Endothelial cell of umbilical vein (primary cell): ENCODE measurements at regions not wholly inside any gene's neighbourhood (a gene's known extent, or its start where the extent isn't known, plus 50 kb on each side); places are given as distances from the start of the nearest gene placed in this dataset.

Experiments
- BruUV-seq: library from RNA; stranded (reverse); fragments of 400-500 nt; replicated peaks from 2 replicates; lab custom pipeline; 2021; lab: Mats Ljungman, UMichigan
- CTCF ChIA-PET: fragments of 300-600, 350-600 bp; sonication (Branson Sonifier 250); formaldehyde crosslinking; loops from one replicate; lab custom pipeline; 2021; ENCODE audit warnings: antibody characterized with exemption, inconsistent platforms; lab: Charles Lee
- POLR2A ChIA-PET: fragments of 300-600, 350-600 bp; sonication (Branson Sonifier 250); formaldehyde crosslinking; loops from one replicate; lab custom pipeline; 2021; ENCODE audit warnings: antibody characterized with exemption, inconsistent platforms; lab: Charles Lee
- DNase-seq: peaks from one replicate; pipeline ENCODE4 v3.0.0-alpha.2; 2011; ENCODE audit warnings: low read depth, low spot score
- FAIRE-seq: peaks from 2 replicates; lab custom pipeline; 2011; peaks lifted over from hg19 to GRCh38; lab: Jason Lieb, UNC
- H2AFZ ChIP-seq: 2 replicates; pipeline ENCODE4 v1.6.0; 2012; ENCODE audit warnings: low read depth, low read length, control low read depth, inconsistent platforms
- H3K27ac ChIP-seq: 2 replicates; pipeline ENCODE4 v1.5.1; 2011; ENCODE audit warnings: low read depth, mild to moderate bottlenecking, control low read depth, low read length, moderate library complexity; ENCODE audit not compliant: insufficient read depth
- H3K27me3 ChIP-seq, 2 experiments: 2 replicates each; pipeline versions ENCODE4 v1.6.0 to v1.6.1; 2011; ENCODE audit warnings: low read length in 2 of 2, mixed read lengths in 1 of 2; ENCODE audit not compliant: control insufficient read depth in 2 of 2, insufficient read depth in 2 of 2
- H3K36me3 ChIP-seq, 2 experiments: 2 replicates in 1 of 2; 3 replicates in 1 of 2; pipeline ENCODE4 v1.5.1; 2011; ENCODE audit warnings: low read length in 2 of 2, mild to moderate bottlenecking in 1 of 2, moderate library complexity in 1 of 2; ENCODE audit not compliant: control insufficient read depth in 2 of 2, insufficient read depth in 2 of 2; ENCODE audit errors: extremely low read depth in 1 of 2
- H3K4me1 ChIP-seq: 3 replicates; pipeline ENCODE4 v1.5.1; 2011; ENCODE audit warnings: mild to moderate bottlenecking, low read length; ENCODE audit not compliant: control insufficient read depth, insufficient read depth; ENCODE audit errors: extremely low read depth
- H3K4me2 ChIP-seq: 2 replicates; pipeline ENCODE4 v1.6.1; 2011; ENCODE audit warnings: low read length, control low read depth, mixed read lengths; ENCODE audit not compliant: insufficient read depth
- H3K4me3 ChIP-seq, 3 experiments: fragments of 200-600 bp in 1 of 3; sonication (generic), shearing (Covaris generic) in 1 of 3; replicated peaks in 1 of 3; 2 replicates each; pipeline ENCODE4 v1.5.1; 2011 to 2016; ENCODE audit warnings: control low read depth in 3 of 3, low read length in 3 of 3, mild to moderate bottlenecking in 2 of 3, inconsistent platforms in 1 of 3, low read depth in 1 of 3, moderate library complexity in 1 of 3; ENCODE audit not compliant: insufficient read depth in 1 of 3
- H3K79me2 ChIP-seq: 2 replicates; pipeline ENCODE4 v1.6.0; 2012; ENCODE audit warnings: low read length, inconsistent platforms; ENCODE audit not compliant: control insufficient read depth, insufficient read depth
- H3K9ac ChIP-seq: replicated peaks from 2 replicates; pipeline ENCODE3; 2011; ENCODE audit warnings: low read length, control low read depth; ENCODE audit not compliant: insufficient read depth; ENCODE audit errors: extremely low read depth
- H3K9me1 ChIP-seq: replicated peaks from 3 replicates; pipeline ENCODE4 v1.6.0; 2011; ENCODE audit warnings: mild to moderate bottlenecking, low read length; ENCODE audit not compliant: control insufficient read depth, insufficient read depth; ENCODE audit errors: extremely low read depth
- H3K9me3 ChIP-seq: replicated peaks from 2 replicates; pipeline ENCODE4 v1.5.1; 2012; ENCODE audit warnings: low read length, inconsistent platforms; ENCODE audit not compliant: control insufficient read depth, insufficient read depth
- H4K20me1 ChIP-seq: replicated peaks from 2 replicates; pipeline ENCODE3; 2011; ENCODE audit warnings: mild to moderate bottlenecking, low read length; ENCODE audit not compliant: control insufficient read depth, insufficient read depth; ENCODE audit errors: extremely low read depth
- CTCF ChIP-seq, 2 donors: IDR thresholded peaks; 1 replicate in 1 of 2; 2 replicates in 1 of 2; pipeline ENCODE4 v1.5.1; 2011; ENCODE audit warnings: low read length in 2 of 2, mild to moderate bottlenecking in 2 of 2, moderate library complexity in 2 of 2, control low read depth in 1 of 2, inconsistent platforms in 1 of 2, low read depth in 1 of 2; ENCODE audit not compliant: insufficient read depth in 1 of 2; ENCODE audit errors: extremely low read depth in 1 of 2
- EZH2 ChIP-seq: IDR thresholded peaks from 2 replicates; pipeline ENCODE4 v1.6.1; 2012; ENCODE audit warnings: borderline replicate concordance, low read depth, mild to moderate bottlenecking, moderate library complexity, low read length, inconsistent platforms; ENCODE audit not compliant: severe bottlenecking
- FOS ChIP-seq: IDR thresholded peaks from 2 replicates; pipeline ENCODE4 v1.6.1; 2011; ENCODE audit warnings: mild to moderate bottlenecking, low read length, moderate library complexity, borderline replicate concordance; ENCODE audit not compliant: insufficient read depth
- GATA2 ChIP-seq: IDR thresholded peaks from 2 replicates; pipeline ENCODE4 v1.7.0; 2011; ENCODE audit warnings: low read depth, mild to moderate bottlenecking, moderate library complexity, mixed read lengths, low read length; ENCODE audit not compliant: insufficient read length, insufficient read depth
- JUN ChIP-seq: IDR thresholded peaks from 2 replicates; pipeline ENCODE4 v1.6.1; 2011; ENCODE audit warnings: borderline replicate concordance, low read depth; ENCODE audit not compliant: insufficient read length, insufficient read depth
- MAX ChIP-seq: IDR thresholded peaks from 2 replicates; pipeline ENCODE4 v1.6.1; 2011; ENCODE audit not compliant: insufficient read depth, insufficient read length
- MYC ChIP-seq: IDR thresholded peaks from one replicate; pipeline ENCODE4 v1.6.1; 2011; ENCODE audit warnings: mild to moderate bottlenecking, low read depth, low read length
- POLR2A ChIP-seq: IDR thresholded peaks from 2 replicates; pipeline ENCODE4 v1.6.1; 2012; ENCODE audit warnings: low read depth, mild to moderate bottlenecking, control low read depth, low read length
- POLR2AphosphoS5 ChIP-seq: IDR thresholded peaks from 2 replicates; pipeline ENCODE4 v1.6.1; 2012; ENCODE audit warnings: low read depth, mild to moderate bottlenecking, control low read depth, low read length, moderate library complexity; ENCODE audit not compliant: insufficient read depth
- dilution Hi-C: fragments of 300-500 bp; cut with MboI; formaldehyde crosslinking; loops from one replicate; pipeline ENCODE4 v1.15.0; 2019; ENCODE audit warnings: low sequenced_read_pairs; ENCODE audit not compliant: extremely low pct_ligation_motif_present
- intact Hi-C: fragments of 100-400 bp; cut with micrococcal nuclease; formaldehyde crosslinking; loops from one replicate; pipeline ENCODE4 v1.10.0; 2022

GRCh38 chr5:174991847-174992246, 267.5 kb downstream of the MSX2 start:
- ChIA-PET POLR2A (no interaction called here), CTCF (no interaction called here)
- H3K9me3 ChIP-seq = peaks cover 6% of the 10 kb centered on the region
- BruUV-seq = no TSS peak
- no peak overlapping the region for H2AFZ ChIP-seq
- no peaks in the 10 kb centered on the region for H4K20me1 ChIP-seq
- no peaks in the 10 kb centered on the region for H3K36me3 ChIP-seq
- dilution Hi-C loops (no loop called here), intact Hi-C loops (no loop called here)
- no peaks in the 10 kb centered on the region for H3K27me3 ChIP-seq
- H3K79me2 ChIP-seq = no peaks in the 10 kb centered on the region
- H3K9me1 ChIP-seq = no peaks in the 10 kb centered on the region
- FAIRE-seq (no peak), DNase-seq (no peak)
- no peak overlapping the region for H3K27ac ChIP-seq
- no peaks in the 10 kb centered on the region for H3K4me1 ChIP-seq
- H3K9ac ChIP-seq = no peak overlapping the region
- TF ChIP-seq POLR2AphosphoS5 (no peak), EZH2 (no peak)
- no peak overlapping the region for H3K4me3 ChIP-seq
- no peak overlapping the region for H3K4me2 ChIP-seq

- intact Hi-C loops = no loop called here
- Histone ChIP-seq H3K9ac (no peak overlapping the region), H3K79me2 (no peaks in the 10 kb centered on the region), H3K4me3 (no peak overlapping the region), H3K9me1 (no peaks in the 10 kb centered on the region), H2AFZ (no peak overlapping the region), H3K4me1 (no peaks in the 10 kb centered on the region), H3K36me3 (no peaks in the 10 kb centered on the region), H3K9me3 (peaks cover 3% of the 10 kb centered on the region), H4K20me1 (no peaks in the 10 kb centered on the region), H3K27ac (no peak overlapping the region), H3K27me3 (no peaks in the 10 kb centered on the region), H3K4me2 (no peak overlapping the region)
- ChIA-PET CTCF (no interaction called here), POLR2A (no interaction called here)
- dilution Hi-C loops = no loop called here
- no TSS peak for BruUV-seq
- TF ChIP-seq EZH2 = no peak
- TF ChIP-seq GATA2 = no peak
- TF ChIP-seq MYC = no peak
- TF ChIP-seq POLR2AphosphoS5 = no peak
- TF ChIP-seq JUN = no peak
- TF ChIP-seq CTCF (IDR thresholded peaks at IDR 0.05; ENCODE audit: extremely low read depth in 1 of 2, insufficient read depth in 1 of 2, low read depth in 1 of 2, low read length in 2 of 2) = no peak
- no peak for TF ChIP-seq POLR2A
- no peak for TF ChIP-seq MAX
- TF ChIP-seq FOS = no peak
- DNase-seq = no peak
- FAIRE-seq = no peak
Observed at GRCh38 chr5:174990909-174991308, 266.5 kb downstream of the MSX2 start.
